Peyer's patch (tissue), 4 donors: ENCODE measurements at regions not wholly inside any gene's neighbourhood (a gene's known extent, or its start where the extent isn't known, plus 50 kb on each side); places are given as distances from the start of the nearest gene placed in this dataset.

Experiments
- POLR2A ChIP-seq, 2 donors: fragments of 450-650 bp; IDR thresholded peaks; one replicate each; pipeline ENCODE4 v1.5.1; 2017; ENCODE audit warnings: antibody characterized with exemption in 2 of 2, mild to moderate bottlenecking in 2 of 2, moderate library complexity in 2 of 2
- TF ChIP-seq, protein P1 (sequence below), 6 experiments: fragments of 450-650 bp in 4 of 6; fragments of 200-600 bp in 2 of 6; sonication (generic) in 1 of 6; IDR thresholded peaks; one replicate each; pipeline ENCODE4 v1.5.1; 2017 to 2019; ENCODE audit warnings: antibody characterized with exemption in 6 of 6, mild to moderate bottlenecking in 3 of 6, moderate library complexity in 1 of 6

DNA sequence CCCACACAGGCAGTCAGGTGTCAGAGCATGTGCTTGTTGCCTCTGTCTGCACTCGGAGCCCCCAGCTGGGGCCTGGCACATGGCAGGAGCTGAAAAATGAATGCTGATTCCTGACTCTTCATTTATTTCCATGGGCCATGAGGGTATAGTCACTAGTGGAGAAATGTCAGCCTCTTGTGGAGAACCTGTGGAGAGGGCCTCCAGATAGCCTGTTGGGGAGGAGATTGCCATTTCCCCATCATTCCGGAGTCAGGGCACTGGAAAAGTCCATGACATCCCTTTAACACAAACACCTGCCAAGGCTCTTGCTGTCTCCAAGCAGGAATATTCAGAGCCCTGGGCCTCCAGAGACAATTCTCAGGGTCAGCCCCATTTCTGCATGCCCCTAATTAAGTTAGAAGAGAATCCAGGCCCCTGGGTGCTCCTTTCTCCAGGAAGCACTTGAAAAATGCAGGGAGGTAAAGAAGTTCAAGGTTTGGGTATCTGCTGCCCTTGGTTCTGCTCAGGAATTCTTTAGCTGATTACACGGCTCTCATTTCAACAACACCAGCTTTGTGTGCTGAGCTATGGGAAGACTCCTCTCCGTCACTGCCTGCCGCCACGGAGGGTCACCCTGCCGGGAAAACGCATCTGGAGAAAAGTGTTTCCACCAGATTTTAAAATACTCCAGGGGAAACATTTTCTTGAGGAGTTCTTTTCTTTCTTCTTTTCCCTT lies 311.3 kb downstream of the MYCN start:
- TF ChIP-seq, protein P1, sequence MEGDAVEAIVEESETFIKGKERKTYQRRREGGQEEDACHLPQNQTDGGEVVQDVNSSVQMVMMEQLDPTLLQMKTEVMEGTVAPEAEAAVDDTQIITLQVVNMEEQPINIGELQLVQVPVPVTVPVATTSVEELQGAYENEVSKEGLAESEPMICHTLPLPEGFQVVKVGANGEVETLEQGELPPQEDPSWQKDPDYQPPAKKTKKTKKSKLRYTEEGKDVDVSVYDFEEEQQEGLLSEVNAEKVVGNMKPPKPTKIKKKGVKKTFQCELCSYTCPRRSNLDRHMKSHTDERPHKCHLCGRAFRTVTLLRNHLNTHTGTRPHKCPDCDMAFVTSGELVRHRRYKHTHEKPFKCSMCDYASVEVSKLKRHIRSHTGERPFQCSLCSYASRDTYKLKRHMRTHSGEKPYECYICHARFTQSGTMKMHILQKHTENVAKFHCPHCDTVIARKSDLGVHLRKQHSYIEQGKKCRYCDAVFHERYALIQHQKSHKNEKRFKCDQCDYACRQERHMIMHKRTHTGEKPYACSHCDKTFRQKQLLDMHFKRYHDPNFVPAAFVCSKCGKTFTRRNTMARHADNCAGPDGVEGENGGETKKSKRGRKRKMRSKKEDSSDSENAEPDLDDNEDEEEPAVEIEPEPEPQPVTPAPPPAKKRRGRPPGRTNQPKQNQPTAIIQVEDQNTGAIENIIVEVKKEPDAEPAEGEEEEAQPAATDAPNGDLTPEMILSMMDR (IDR thresholded peaks at IDR 0.05), result no peak
- TF ChIP-seq POLR2A (IDR thresholded peaks at IDR 0.05), result no peak
